Endothelial cell of umbilical vein (primary cell): ENCODE measurements at regions not wholly inside any gene's neighbourhood (a gene's known extent, or its start where the extent isn't known, plus 50 kb on each side); places are given as distances from the start of the nearest gene placed in this dataset.

Experiments used
- CTCF ChIP-seq, 2 donors: IDR thresholded peaks; 1 replicate in 1 of 2; 2 replicates in 1 of 2; pipeline ENCODE4 v1.5.1; 2011; ENCODE audit warnings: low read length in 2 of 2, mild to moderate bottlenecking in 2 of 2, moderate library complexity in 2 of 2, control low read depth in 1 of 2, inconsistent platforms in 1 of 2, low read depth in 1 of 2; ENCODE audit not compliant: insufficient read depth in 1 of 2; ENCODE audit errors: extremely low read depth in 1 of 2
- EZH2 ChIP-seq: IDR thresholded peaks from 2 replicates; pipeline ENCODE4 v1.6.1; 2012; ENCODE audit warnings: borderline replicate concordance, low read depth, mild to moderate bottlenecking, moderate library complexity, low read length, inconsistent platforms; ENCODE audit not compliant: severe bottlenecking
- MYC ChIP-seq: IDR thresholded peaks from one replicate; pipeline ENCODE4 v1.6.1; 2011; ENCODE audit warnings: mild to moderate bottlenecking, low read depth, low read length
- POLR2A ChIP-seq: IDR thresholded peaks from 2 replicates; pipeline ENCODE4 v1.6.1; 2012; ENCODE audit warnings: low read depth, mild to moderate bottlenecking, control low read depth, low read length
- POLR2AphosphoS5 ChIP-seq: IDR thresholded peaks from 2 replicates; pipeline ENCODE4 v1.6.1; 2012; ENCODE audit warnings: low read depth, mild to moderate bottlenecking, control low read depth, low read length, moderate library complexity; ENCODE audit not compliant: insufficient read depth
- TF ChIP-seq, protein P1 (sequence below): IDR thresholded peaks from 2 replicates; pipeline ENCODE4 v1.6.1; 2011; ENCODE audit not compliant: insufficient read depth, insufficient read length

- TF ChIP-seq POLR2AphosphoS5 (no peak), CTCF (IDR thresholded peaks at IDR 0.05; ENCODE audit: extremely low read depth in 1 of 2, insufficient read depth in 1 of 2, low read depth in 1 of 2, low read length in 2 of 2) (no peak), POLR2A (no peak), MYC (no peak), EZH2 (no peak)
- TF ChIP-seq, protein P1, sequence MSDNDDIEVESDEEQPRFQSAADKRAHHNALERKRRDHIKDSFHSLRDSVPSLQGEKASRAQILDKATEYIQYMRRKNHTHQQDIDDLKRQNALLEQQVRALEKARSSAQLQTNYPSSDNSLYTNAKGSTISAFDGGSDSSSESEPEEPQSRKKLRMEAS: no peak
Observed at GRCh38 chr5:54661111-54661510, 143.6 kb downstream of the SNX18 start.
